Erythroblast (primary cell): ENCODE measurements at regions not wholly inside any gene's neighbourhood (a gene's known extent, or its start where the extent isn't known, plus 50 kb on each side); places are given as distances from the start of the nearest gene placed in this dataset.

Experiments used
- GATA1 ChIP-seq: IDR thresholded peaks from 2 replicates; pipeline ENCODE4 v1.6.1; 2011; ENCODE audit warnings: low read depth, mild to moderate bottlenecking, control low read depth, low read length, moderate library complexity
- POLR2A ChIP-seq: IDR thresholded peaks from 2 replicates; pipeline ENCODE4 v1.6.1; 2011; ENCODE audit warnings: mild to moderate bottlenecking, low read length

GRCh38 chr10:121244818-121245217 lies 353.4 kb downstream of the FGFR2 start:
- TF ChIP-seq POLR2A = no peak
- TF ChIP-seq GATA1 = no peak
